HEK293 (cell line): ENCODE measurements at regions not wholly inside any gene's neighbourhood (a gene's known extent, or its start where the extent isn't known, plus 50 kb on each side); places are given as distances from the start of the nearest gene placed in this dataset.

Experiments used
- CTCF ChIA-PET: fragments of 350-600 bp; formaldehyde crosslinking; extraction: SDS; loops from one replicate; lab custom pipeline; 2021; ENCODE audit warnings: antibody characterized with exemption; lab: Yijun Ruan, JAX
- POLR2A ChIA-PET: fragments of 300-600 bp; formaldehyde crosslinking; extraction: SDS; loops from one replicate; lab custom pipeline; 2020; ENCODE audit warnings: antibody characterized with exemption, inconsistent platforms; lab: Yijun Ruan, JAX
- H3K27ac ChIP-seq: fragments of 200-500 bp; sonication (Bioruptor generic); 2 replicates; pipeline ENCODE4 v1.5.1; 2014; ENCODE audit warnings: low read depth, low read length, control low read depth, inconsistent platforms; ENCODE audit errors: extremely low read depth
- H3K36me3 ChIP-seq, 2 experiments: fragments of 200-500 bp in 1 of 2; sonication (Bioruptor generic) in 1 of 2; 1 replicate in 1 of 2; 2 replicates in 1 of 2; pipeline ENCODE4 v1.5.1; 2014 to 2017; ENCODE audit warnings: inconsistent platforms in 2 of 2, low read length in 2 of 2; ENCODE audit not compliant: control insufficient read depth in 2 of 2, insufficient read depth in 1 of 2
- H3K4me1 ChIP-seq: fragments of 200-500 bp; sonication (Bioruptor generic); 2 replicates; pipeline ENCODE4 v1.5.1; 2014; ENCODE audit warnings: mild to moderate bottlenecking, low read length, inconsistent platforms; ENCODE audit not compliant: control insufficient read depth, insufficient read depth
- H3K4me3 ChIP-seq: 2 replicates; pipeline ENCODE4 v1.5.1; 2011; ENCODE audit warnings: low read depth, mild to moderate bottlenecking, control low read depth, low read length, moderate library complexity
- H3K9me3 ChIP-seq: fragments of 200-500 bp; sonication (Bioruptor generic); 2 replicates; pipeline ENCODE4 v1.5.1; 2014; ENCODE audit warnings: low read depth, low read length, inconsistent platforms; ENCODE audit not compliant: control insufficient read depth, insufficient read depth
- HOXA7 ChIP-seq: sonication (generic); formaldehyde crosslinking; IDR thresholded peaks from 2 replicates; pipeline ENCODE4 v1.8.1; 2022; ENCODE audit warnings: missing genetic modification reagents, borderline replicate concordance
- HOXD13 ChIP-seq: sonication (generic); formaldehyde crosslinking; IDR thresholded peaks from 2 replicates; pipeline ENCODE4 v1.8.0; 2022; ENCODE audit warnings: missing genetic modification reagents, borderline replicate concordance
- KLF7 ChIP-seq: fragments of 450-650 bp; formaldehyde crosslinking; IDR thresholded peaks from 2 replicates; pipeline ENCODE4 v1.5.1; 2016; ENCODE audit warnings: missing biosample characterization, missing genetic modification characterization, borderline replicate concordance
- OVOL3 ChIP-seq: fragments of 450-650 bp; formaldehyde crosslinking; IDR thresholded peaks from 2 replicates; pipeline ENCODE4 v1.5.1; 2016; ENCODE audit warnings: missing biosample characterization, missing genetic modification characterization
- YY2 ChIP-seq: fragments of 450-650 bp; formaldehyde crosslinking; IDR thresholded peaks from 2 replicates; pipeline ENCODE4 v1.5.1; 2016; ENCODE audit warnings: missing biosample characterization, missing genetic modification characterization
- ZBTB20 ChIP-seq: fragments of 450-650 bp; formaldehyde crosslinking; IDR thresholded peaks from 2 replicates; pipeline ENCODE4 v1.5.1; 2016; ENCODE audit warnings: missing biosample characterization, missing genetic modification characterization
- ZBTB21 ChIP-seq: fragments of 450-650 bp; formaldehyde crosslinking; IDR thresholded peaks from 2 replicates; pipeline ENCODE4 v1.5.1; 2017; ENCODE audit warnings: missing biosample characterization, missing genetic modification characterization
- ZNF155 ChIP-seq: fragments of 450-650 bp; formaldehyde crosslinking; IDR thresholded peaks from 2 replicates; pipeline ENCODE4 v1.5.1; 2016; ENCODE audit warnings: missing biosample characterization, missing genetic modification characterization
- ZNF2 ChIP-seq: fragments of 450-650 bp; formaldehyde crosslinking; IDR thresholded peaks from 2 replicates; pipeline ENCODE4 v1.5.1; 2016; ENCODE audit warnings: missing biosample characterization, missing genetic modification characterization
- ZNF214 ChIP-seq: fragments of 450-650 bp; formaldehyde crosslinking; IDR thresholded peaks from 2 replicates; pipeline ENCODE4 v1.5.1; 2017; ENCODE audit warnings: missing biosample characterization, mild to moderate bottlenecking, missing genetic modification characterization, borderline replicate concordance
- ZNF239 ChIP-seq: fragments of 450-650 bp; formaldehyde crosslinking; IDR thresholded peaks from 2 replicates; pipeline ENCODE4 v1.5.1; 2016; ENCODE audit warnings: missing biosample characterization, missing genetic modification characterization
- ZNF280D ChIP-seq: fragments of 450-650 bp; formaldehyde crosslinking; IDR thresholded peaks from 2 replicates; pipeline ENCODE4 v1.5.1; 2016; ENCODE audit warnings: missing biosample characterization, missing genetic modification characterization
- ZNF416 ChIP-seq: fragments of 450-650 bp; formaldehyde crosslinking; IDR thresholded peaks from 2 replicates; pipeline ENCODE4 v1.5.1; 2016; ENCODE audit warnings: missing biosample characterization, missing genetic modification characterization
- ZNF555 ChIP-seq: fragments of 450-650 bp; formaldehyde crosslinking; conservative IDR thresholded peaks from 2 replicates; pipeline ENCODE4 v1.5.1; 2017; ENCODE audit warnings: missing biosample characterization, mild to moderate bottlenecking, missing genetic modification characterization, inconsistent platforms
- ZNF561 ChIP-seq: fragments of 450-650 bp; IDR thresholded peaks from 2 replicates; pipeline ENCODE4 v1.5.1; 2018; ENCODE audit warnings: missing biosample characterization, missing genetic modification characterization, borderline replicate concordance
- ZNF76 ChIP-seq: fragments of 450-650 bp; formaldehyde crosslinking; IDR thresholded peaks from 2 replicates; pipeline ENCODE4; 2016; ENCODE audit warnings: low read depth, missing biosample characterization, missing genetic modification characterization, borderline replicate concordance
- ZNF830 ChIP-seq: fragments of 450-650 bp; IDR thresholded peaks from 2 replicates; pipeline ENCODE4 v1.5.0; 2018; ENCODE audit warnings: missing biosample characterization, missing genetic modification characterization, low read depth, mild to moderate bottlenecking, moderate library complexity
- ZNF837 ChIP-seq: fragments of 450-650 bp; formaldehyde crosslinking; IDR thresholded peaks from 2 replicates; pipeline ENCODE4 v1.5.1; 2016; ENCODE audit warnings: missing biosample characterization, missing genetic modification characterization
- ZSCAN4 ChIP-seq: fragments of 450-650 bp; formaldehyde crosslinking; IDR thresholded peaks from 2 replicates; pipeline ENCODE4 v1.5.1; 2017; ENCODE audit warnings: missing biosample characterization, missing genetic modification characterization
- TF ChIP-seq, protein P1 (sequence below): fragments of 450-650 bp; formaldehyde crosslinking; IDR thresholded peaks from 2 replicates; pipeline ENCODE4 v1.5.1; 2016; ENCODE audit warnings: missing biosample characterization, missing genetic modification characterization

GRCh38 chr12:47025798-47026197 is 53.6 kb upstream of the PCED1B start:
- POLR2A ChIA-PET: no interaction called here
- TF ChIP-seq ZNF239 (tag by site-specific recombination): no peak
- no peak for TF ChIP-seq ZNF561 (tag by site-specific recombination)
- no peak for TF ChIP-seq ZNF830 (tag by site-specific recombination)
- no peak for TF ChIP-seq ZBTB21 (tag by site-specific recombination)
- TF ChIP-seq YY2 (tag by site-specific recombination): no peak
- TF ChIP-seq ZNF837 (tag by site-specific recombination): no peak
- no peak for TF ChIP-seq ZNF280D
- no peak for TF ChIP-seq ZNF76 (tag by site-specific recombination)
- TF ChIP-seq, all 188 proteins: peak for 0
- no peaks in the 10 kb centered on the region for H3K4me1 ChIP-seq
- H3K4me3 ChIP-seq: no peak overlapping the region
- no peak overlapping the region for H3K27ac ChIP-seq
- H3K9me3 ChIP-seq: no peaks in the 10 kb centered on the region
- no peaks in the 10 kb centered on the region for H3K36me3 ChIP-seq
- CTCF ChIA-PET: no interaction called here

GRCh38 chr12:47026291-47026690 is 53.1 kb upstream of the PCED1B start:
- TF ChIP-seq, protein P1, sequence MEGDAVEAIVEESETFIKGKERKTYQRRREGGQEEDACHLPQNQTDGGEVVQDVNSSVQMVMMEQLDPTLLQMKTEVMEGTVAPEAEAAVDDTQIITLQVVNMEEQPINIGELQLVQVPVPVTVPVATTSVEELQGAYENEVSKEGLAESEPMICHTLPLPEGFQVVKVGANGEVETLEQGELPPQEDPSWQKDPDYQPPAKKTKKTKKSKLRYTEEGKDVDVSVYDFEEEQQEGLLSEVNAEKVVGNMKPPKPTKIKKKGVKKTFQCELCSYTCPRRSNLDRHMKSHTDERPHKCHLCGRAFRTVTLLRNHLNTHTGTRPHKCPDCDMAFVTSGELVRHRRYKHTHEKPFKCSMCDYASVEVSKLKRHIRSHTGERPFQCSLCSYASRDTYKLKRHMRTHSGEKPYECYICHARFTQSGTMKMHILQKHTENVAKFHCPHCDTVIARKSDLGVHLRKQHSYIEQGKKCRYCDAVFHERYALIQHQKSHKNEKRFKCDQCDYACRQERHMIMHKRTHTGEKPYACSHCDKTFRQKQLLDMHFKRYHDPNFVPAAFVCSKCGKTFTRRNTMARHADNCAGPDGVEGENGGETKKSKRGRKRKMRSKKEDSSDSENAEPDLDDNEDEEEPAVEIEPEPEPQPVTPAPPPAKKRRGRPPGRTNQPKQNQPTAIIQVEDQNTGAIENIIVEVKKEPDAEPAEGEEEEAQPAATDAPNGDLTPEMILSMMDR (tag by site-specific recombination): no peak
- TF ChIP-seq OVOL3 (no peak), ZSCAN4 (tag by site-specific recombination) (no peak), ZNF155 (tag by site-specific recombination) (no peak), KLF7 (tag by site-specific recombination) (no peak), ZNF416 (no peak), ZNF2 (tag by site-specific recombination) (no peak), ZNF214 (tag by site-specific recombination) (no peak), HOXD13 (CRISPR knock-in tag) (no peak), HOXA7 (CRISPR knock-in tag) (no peak), ZNF555 (tag by site-specific recombination) (no peak), ZBTB20 (no peak)
- Histone ChIP-seq H3K9me3 (no peaks in the 10 kb centered on the region), H3K4me1 (no peaks in the 10 kb centered on the region), H3K36me3 (no peaks in the 10 kb centered on the region), H3K4me3 (no peak overlapping the region), H3K27ac (no peak overlapping the region)
- ChIA-PET CTCF (no interaction called here), POLR2A (no interaction called here)
